Right forelimb (tissue), 1 donor: ENCODE measurements at regions not wholly inside any gene's neighbourhood (a gene's known extent, or its start where the extent isn't known, plus 50 kb on each side); places are given as distances from the start of the nearest gene placed in this dataset.
"Not testable (repeated sequence)": the region's sequence is repeated elsewhere in the genome, so short reads cannot be mapped to it uniquely, and the experiment has no call there.

Source experiments
- DNase-seq: peaks from one replicate; pipeline ENCODE4 v3.0.0-alpha.2; 2018

DNA sequence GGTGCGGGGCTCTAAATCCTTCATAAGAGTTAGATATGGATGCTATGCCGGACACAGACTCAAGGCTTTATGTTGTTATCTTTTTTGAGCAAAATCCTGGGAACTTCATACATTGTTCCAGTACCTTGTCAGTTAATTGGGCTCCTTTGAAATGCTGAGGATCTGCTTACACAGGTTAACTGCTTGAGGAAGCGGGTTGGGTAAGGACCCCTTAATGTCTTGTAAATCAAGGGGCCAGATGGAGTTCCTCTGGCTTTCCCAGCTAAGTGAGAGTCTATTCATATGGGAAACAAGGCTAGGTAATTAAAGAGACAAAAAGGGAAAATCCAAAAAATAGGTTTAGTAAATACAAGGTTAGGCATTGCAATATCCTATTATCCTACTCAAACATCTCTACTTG, 141.5 kb downstream of the OR2B2 start:
- DNase-seq, result no peak

DNA sequence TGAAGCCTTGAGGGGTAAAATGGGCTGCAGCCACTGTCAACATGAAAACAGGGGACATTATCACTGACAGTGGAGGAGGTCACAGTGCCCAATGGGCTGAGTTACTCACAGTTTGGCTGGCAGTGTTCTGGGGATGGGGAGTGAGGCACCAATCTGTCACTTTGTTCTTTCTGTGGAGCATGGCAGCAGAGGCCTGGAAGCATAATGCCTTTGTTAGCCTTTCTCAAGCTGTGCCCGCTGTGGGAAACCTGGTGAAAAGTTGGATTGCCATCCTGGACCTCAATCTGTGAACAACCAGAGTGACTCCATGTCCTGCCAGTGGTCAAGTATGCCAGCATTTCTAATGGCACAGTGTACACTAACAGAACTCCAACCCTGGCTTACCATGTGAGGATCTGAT, 143.6 kb downstream of the OR2B2 start:
- no peak for DNase-seq

DNA sequence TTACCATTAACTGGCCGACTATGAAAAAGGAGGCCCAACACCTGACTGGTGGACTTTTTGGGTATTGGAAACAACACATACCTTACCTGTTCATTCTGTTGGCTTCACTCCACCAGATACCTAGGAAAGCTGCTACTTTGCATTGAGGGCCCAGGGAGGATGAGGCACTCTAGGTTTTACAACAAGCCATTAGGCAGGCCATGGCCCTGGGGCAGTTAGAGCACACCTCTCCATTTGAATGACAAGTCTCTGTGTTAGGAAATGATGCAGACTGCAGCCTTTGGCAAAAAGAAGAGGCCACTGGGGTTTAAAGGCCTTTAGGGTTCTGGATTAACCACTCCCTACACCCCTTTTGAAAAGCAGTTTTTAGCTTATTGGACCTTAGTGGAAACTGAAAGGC, 144.3 kb downstream of the OR2B2 start:
- no peak for DNase-seq

DNA sequence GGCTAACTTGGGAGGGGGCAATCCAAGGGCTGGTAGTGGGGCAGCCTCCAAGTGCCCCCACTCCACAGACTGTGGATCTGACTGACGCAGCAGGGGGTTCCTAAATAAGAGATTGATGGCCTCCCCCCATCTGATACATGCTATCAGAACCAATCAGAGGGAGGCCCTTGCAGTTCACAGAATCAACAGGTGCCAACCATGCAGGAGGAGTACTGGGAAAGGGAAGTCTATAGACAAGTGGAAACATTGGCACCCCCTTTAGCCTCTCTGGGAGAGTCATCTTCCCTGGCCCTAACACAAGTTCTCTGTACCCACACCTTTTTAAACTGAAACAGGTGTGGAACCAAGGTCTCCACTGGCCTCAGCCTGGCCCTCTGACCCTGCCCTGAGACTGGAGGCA, 145.8 kb downstream of the OR2B2 start:
- no peak for DNase-seq

DNA sequence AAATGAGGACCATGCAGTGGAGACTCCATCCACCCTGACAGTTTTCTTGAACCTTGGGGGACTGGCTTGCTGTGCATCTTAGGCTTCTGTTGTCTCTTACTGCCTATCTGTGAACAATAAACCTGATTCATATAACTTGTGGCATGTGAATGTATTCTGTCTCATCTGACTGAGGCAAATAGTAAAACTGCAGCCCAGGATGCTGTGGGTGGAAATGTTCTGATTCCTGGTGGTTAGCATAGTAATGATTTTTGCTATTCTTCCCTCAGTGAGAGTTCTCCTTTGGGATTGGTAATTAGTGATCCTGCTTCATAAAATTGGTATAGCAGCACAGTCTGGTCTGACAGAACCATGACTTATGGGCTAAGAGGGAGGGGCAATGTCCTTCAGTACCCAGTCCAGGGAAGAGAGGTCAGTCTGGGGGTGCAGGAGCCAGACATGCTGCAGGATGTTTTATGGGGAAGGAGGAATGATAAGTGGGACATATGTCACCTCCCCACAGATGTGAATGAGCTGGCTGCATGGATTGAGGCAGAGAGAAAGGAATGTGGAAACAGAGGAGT, 147.1 kb downstream of the OR2B2 start:
- no peak for DNase-seq

DNA sequence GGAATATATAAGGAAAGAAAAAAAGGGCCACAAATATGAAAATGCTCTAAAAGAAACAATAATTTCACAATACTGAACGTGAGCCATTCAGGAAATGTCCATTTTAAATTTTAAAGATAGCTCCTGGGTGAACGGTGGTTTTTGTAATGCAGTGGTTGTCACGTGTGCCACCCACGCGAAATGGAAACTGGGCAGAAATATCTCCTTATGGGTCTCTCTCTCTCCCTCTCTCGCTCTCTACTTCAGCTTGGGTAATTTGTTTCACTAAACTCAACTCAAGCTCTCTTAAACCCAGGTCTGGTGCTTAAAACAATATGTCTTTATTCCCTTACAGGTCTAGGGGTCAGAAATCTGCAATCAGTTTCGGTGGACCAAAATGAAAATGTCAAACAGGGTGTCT, 150.8 kb downstream of the OR2B2 start:
- DNase-seq, result no peak

DNA sequence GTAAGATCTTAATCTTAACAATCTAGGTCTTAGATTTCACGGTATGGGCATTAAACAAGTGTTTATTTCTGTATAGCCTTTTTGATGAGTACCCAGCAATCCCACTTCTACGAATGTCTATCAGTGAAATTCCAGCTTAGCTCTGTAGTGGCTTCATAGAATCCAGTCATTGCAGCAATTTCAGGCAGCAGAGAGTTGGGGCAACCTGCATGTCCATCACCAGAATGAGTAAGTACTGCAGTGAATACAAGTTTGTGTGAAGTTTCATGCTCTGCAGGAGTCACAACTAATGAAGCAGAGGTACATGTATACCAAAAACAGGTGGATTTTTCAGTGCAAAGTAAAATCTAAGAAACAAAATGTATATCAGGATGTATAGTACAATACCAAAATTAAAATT, 151.7 kb downstream of the OR2B2 start:
- no peak for DNase-seq

DNA sequence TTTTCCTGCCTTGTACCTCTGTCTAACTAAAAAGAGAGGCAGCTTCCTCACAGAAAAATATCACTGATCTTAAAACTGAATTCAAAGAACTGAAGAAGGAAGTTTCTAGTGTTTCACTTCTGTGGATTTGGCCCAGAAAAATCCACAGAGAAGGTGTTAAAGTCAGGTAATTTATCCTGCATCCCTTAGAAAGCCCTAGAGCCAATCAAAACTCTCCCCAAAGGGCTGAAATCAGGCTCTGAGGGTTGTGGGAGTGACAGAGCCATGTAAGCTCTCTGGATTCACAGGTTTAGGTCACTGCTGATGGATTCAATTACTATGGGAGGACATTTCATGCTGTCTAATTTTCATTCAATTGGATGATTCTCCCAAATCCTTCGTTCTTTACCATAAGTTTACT, 152.3 kb downstream of the OR2B2 start:
- DNase-seq, result no peak

DNA sequence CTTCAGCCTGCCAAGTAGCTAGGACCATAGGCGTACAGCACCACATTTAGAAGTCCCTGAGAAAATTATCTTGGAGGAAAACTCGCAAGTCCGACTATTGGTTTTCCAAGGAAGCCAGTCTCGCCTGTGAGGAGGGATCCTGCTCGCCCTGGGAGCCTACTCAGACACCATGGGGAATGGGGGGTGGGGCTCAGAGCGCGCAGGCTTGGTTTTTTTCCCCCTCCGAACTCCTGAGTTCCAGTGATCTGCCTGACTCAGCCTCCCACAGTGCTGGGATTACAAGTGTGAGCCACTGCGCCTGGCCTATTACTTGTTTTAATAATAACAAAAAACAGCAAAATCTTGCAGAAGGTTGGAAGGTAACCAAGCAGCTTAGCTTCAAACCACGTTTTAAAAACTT, 153.7 kb downstream of the OR2B2 start:
- no peak for DNase-seq

DNA sequence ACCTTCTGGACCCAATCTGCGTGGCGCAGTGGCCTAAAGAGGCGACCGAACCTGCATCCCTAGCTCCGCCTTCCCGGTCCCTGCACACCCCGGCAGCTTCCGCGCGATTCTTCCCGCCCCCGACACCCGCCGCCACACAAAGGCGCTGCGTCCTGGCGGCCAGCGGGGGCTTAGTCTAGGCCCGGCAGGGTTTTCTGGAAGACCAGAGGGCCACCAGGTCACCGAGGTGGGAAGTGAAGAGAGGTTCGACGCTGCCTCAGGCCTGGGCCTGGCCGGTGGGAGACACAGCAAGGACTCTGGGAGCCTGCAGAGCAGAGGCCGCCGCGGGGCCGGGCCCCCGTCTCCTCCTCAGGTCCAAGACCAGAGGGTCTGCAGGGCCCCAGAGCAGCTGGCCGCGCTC, 154.9 kb downstream of the OR2B2 start:
- peak; percentile 74 for DNase-seq

DNA sequence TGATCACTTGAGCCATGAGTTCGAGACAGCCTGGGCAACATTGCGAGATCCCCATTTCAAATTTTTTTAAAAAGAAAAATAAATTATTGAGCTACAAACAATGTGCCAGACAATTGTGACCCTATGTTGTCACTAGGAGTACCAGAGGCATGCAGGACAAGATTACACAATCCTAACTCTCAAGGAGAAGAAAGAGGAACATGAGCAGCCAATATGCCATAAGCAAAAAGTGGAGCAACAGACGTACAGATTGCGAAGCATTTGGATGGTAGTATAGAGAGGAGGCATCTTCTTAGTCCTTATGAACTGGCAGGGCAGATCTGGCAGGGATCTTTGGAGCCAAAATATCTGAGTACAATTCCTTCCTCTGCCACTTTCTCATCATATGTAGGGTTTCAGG, 156.4 kb downstream of the OR2B2 start:
- no peak for DNase-seq

DNA sequence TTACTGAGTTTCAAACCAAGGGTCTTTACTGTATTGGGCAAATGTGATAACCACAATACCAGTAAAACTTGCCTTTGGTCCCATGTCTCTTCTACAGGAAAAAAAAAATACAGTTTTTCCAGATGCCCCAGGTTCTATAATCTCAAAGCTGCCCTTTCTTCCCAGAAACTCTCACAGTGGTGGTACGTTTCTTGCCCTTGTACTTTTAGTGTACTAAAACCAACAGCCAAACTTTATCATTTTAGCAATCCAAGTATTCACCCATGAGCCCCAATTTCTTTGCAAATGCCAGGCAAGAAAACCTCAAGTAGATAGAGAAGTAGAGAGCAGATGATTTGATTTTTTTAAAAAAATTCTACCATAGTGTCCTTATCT, 157.8 kb downstream of the OR2B2 start:
- DNase-seq, result no peak

DNA sequence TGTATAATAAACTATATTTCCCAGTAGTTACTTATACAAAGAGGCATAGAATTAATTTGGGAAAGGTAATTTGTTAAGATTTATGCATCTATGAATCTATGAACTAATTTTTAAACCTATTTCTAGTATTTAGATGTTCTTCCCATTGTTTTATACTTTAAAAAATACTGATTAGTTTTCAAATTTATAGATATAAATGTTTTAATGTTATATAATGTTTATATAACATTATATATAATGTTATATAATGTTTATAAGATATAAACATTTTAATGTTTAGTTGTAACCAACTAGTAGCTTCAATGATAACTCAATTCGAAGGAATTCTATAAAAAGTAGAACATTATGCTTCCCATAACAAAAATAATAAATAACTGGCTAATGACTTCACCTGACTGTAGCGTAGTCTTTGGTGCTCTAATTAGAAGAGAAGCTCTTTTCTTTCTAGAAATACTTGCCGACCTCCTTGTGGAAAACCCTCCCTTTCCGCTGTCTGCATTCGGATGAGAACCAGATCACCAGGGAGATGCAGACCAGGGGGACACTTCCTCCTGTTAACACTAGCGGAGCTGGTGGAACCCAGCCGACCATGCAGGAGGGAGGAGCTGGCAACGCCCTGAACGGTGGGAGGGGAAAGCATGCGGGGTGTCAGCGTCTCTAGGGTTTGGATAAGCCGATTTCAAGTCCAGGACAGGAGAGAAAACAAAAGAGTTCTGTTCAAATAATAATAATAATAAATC, 158.4 kb downstream of the OR2B2 start:
- peak; percentile 80 for DNase-seq

DNA sequence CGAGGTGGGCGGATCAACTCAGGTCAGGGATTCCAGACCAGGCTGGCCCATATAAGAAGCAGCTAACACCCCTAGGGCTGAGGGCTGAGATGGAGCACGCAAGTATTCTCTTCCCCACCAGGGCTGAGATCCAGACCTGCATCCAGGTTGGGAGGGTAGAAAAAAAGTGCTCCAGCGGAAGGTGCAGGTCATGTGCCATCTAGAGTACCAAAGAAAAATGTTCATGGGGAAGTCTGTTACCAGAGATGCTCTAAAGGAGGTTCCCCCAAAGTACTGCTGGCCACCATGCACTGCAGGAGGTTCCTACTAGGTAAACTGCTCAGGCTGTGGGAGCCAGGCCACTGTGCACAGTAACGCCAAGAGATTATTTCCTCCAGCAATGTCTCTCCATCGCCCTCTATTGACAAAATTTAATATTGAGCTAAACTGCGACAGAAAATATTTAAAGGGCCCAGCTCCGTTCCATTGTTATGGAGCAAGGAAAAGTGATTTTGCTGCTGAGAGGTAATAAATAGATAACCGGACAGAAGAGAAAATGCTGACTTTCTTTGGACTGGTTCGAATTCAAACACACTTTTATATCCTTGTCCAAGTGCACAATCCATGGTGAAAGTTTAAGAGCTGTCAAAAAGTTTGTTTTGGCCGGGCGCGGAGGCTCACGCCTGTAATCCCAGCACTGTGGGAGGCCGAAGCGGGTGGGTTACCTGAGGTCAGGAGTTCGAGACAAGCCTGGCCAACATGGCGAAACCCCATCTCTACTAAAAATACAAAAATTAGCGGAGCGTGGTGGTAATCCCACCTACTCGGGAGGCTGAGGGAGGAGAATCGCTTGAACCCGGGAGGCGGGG, 159.9 kb downstream of the OR2B2 start:
- DNase-seq, result peak; percentile 72

DNA sequence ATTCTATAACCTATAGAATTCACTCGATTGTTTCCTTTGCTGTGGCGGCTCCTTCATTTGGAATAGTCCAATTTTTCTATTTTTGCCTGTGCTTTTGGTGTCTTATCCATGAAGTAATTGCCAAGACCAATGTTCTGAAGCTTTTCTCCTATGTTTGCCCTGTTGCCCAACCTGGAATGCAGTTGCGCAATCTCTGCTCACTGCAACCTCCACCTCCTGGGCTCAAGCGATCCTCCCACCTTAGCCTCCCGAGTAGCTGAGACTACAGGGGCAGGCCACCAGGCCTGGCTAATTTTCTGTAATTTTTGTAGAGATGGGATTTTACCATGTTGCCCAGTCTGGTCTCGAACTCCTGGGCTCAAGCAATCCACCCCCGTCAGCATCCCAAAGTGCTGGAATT, 163.5 kb downstream of the OR2B2 start:
- no peak for DNase-seq

DNA sequence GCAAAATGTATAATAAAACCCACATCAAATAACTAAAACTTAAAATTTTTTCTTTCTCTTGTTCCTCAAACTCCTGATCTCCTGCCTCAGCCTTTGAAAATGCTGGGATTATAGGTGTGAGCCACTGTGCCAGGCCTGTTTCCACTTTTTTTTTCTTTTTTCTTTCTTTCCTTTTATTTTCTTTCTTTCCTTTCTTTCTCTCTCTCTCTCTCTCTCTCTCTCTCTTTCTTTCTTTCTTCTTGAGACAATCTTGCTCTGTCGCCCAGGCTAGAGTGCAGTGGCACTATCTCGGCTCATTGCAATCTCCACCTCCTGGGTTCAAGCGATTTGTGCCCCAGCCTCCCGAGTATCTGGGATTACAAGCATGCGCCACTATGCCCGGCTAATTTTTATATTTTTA, 164.6 kb downstream of the OR2B2 start:
- DNase-seq, result no peak

DNA sequence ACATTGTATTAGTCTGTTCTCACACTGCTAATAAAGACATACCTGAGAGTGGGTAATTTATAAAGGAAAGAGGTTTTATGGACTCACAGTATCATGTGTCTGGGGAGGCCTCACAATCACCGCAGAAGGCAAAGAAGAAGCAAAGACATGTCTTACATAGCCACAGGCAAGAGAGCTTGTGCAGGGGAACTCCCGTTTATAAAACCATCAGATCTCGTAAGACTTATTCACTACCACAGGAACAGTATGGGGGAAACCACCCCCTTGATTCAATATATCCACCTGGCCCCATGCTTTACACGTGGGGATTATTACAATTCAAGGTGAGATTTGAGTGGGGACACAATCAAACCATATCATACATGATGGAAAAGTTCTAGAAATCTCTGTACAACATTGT, 165.3 kb downstream of the OR2B2 start:
- DNase-seq, result not testable (repeated sequence)

DNA sequence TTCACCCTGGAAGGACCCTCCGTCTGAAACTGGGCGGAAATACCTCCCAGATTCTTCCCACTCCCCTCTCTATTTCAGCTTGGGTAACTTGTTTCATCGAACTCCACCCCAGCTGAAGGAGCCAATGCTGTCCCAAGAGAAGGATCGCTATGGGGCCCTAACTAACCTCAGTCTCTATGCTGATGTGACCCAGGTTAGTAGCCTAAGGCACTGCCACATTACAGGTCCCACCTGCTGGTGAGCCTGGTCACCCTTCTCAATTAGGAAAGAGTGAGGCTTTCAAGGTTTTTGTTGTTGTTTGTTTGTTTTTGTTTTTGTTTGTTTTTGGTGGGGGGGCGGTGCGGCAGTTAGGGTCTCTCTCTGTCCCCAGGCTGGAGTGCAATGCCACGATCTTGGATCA, 168.4 kb downstream of the OR2B2 start:
- DNase-seq, result no peak

DNA sequence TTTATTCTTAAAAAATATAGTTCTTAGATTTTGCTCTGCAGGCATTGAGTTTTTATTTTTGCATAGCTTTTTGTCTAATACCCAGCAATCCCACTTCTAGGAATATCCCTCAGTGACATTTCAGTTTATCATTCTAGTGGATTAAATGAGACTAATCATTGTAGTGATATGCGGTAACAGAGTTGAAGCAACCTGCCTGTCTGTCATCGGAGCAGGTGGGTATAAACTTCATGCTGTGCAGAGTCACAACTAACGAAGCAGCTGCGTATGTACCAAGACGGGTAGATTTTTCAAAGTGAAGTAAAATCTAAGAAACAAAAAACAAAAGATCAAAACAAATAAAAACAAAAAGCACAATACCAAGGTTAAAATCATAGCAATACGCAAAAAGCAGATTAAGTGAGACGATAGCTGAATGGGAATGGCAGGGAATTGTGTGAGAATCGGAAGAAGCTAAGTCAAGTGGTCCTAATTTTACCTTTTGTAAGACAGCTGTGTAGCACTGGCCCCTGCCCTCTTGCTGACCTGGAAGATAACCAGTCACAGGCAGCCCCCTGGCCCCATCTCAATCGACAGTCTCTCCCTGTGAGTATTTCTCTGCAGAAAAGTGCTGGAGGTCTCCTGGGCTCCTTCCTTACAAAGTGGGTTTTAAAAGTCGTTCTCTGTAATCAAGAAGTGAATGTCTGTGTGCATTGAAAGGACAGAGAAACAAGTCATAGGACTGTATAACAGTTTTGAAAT, 169.2 kb downstream of the OR2B2 start:
- DNase-seq, result no peak

DNA sequence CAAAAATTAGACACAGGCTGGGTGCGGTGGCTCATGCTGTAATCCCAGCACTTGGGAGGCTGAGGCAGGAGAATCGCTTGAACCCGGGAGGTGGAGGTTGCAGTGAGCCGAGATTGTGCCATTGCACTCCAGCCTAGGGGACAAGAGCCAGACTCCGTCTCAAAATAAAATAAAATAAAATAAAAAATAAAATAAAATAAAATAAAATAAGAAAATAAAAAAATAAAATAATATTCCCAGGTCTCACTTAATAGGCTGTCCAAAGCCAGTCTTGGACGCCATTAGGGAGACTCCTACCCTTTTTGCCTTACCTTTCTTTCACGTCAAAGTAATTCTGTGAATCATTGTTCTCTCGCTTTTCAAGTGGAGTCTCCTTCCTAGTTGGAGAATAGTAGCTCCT, 172.3 kb downstream of the OR2B2 start:
- DNase-seq, result not testable (repeated sequence)

DNA sequence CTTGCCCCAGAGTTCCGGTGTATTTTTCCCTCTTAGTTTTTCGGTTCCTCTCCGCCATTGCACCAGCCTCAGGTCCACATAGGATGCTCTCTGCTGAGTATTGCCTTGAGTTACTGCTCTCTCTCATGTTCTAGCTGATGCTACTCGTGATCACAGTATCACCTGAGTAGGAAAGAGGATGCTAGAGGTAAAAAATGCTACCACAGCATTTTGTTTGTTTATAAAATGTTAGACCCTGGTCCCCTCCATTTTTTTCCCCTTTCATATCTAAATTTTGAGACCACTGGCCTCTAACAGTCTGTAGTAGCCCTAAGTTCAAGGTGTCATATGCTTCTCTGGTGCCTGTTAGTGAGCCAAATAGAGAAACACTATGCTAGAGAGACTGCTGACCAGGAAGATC, 175.5 kb downstream of the OR2B2 start:
- DNase-seq, result no peak

DNA sequence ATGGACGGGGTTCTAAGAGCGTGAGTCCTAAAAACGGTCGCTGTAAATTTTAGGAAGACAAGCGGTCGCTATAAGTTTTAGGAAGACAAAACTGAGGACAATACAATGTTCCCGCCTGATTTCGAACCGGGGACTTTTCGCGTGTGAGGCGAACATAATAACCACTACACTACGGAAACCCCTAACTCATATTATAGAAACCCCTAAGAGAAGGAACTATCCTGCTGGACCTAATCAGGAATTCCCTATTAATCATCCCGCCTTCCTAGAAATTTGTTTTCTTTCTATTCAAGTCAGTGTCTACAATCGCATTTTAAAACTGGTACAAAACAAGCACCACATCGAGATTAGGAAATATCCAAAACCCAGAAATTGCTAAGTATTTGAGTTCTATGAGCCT, 183.8 kb downstream of the OR2B2 start:
- DNase-seq, result no peak

DNA sequence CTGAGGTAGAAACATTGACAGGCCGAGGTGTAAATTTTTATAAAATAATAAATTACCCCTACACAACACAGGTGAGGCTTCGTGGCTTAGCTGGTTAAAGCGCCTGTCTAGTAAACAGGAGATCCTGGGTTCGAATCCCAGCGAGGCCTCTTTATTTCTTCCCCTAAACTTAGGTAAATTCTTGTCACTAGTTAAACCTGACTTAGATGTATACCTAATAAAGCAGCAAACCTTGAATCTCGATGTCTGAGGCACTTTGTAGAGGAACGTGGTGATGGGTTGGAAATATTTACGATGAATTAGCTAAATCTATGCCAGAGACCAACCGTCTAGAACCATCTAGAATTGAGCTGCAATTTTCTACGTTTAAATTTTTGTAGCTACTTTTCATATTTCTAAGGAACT, 185.6 kb downstream of the OR2B2 start:
- DNase-seq, result no peak
